ENCODE measurements at regions not wholly inside any gene's neighbourhood (a gene's known extent, or its start where the extent isn't known, plus 50 kb on each side); places are given as distances from the start of the nearest gene placed in this dataset.
"Not testable (repeated sequence)": the region's sequence is repeated elsewhere in the genome, so short reads cannot be mapped to it uniquely, and the experiment has no call there.

GRCh38 chr1:121082995-121083394, 101.1 kb downstream of the FAM72B start:
- not testable (repeated sequence) for H3K9me2 ChIP-seq (ENCODE audit: insufficient read depth, low read length); H3K27me3 ChIP-seq (ENCODE audit: insufficient read depth, low read depth, low read length); H3K4me2 ChIP-seq (ENCODE audit: low read length); H3F3A ChIP-seq (ENCODE audit: insufficient read depth, low read length, poor library complexity, severe bottlenecking); H3K4me3 ChIP-seq (ENCODE audit: low read length); H3K36me3 ChIP-seq (ENCODE audit: insufficient read depth, low read length); H3K9me3 ChIP-seq (ENCODE audit: low read length); H3K9ac ChIP-seq (ENCODE audit: low read length); H2AFZ ChIP-seq (ENCODE audit: low read depth, low read length); H3K27ac ChIP-seq (ENCODE audit: low read length); H3K79me2 ChIP-seq (replicated peaks; ENCODE audit: insufficient read depth, low read length); H4K20me1 ChIP-seq (ENCODE audit: insufficient read depth)

- not testable (repeated sequence) for H3K36me3 ChIP-seq (ENCODE audit: insufficient read depth, low read length); H3F3A ChIP-seq (ENCODE audit: insufficient read depth, low read length, poor library complexity, severe bottlenecking); H3K27me3 ChIP-seq (ENCODE audit: insufficient read depth, low read depth, low read length); H3K4me3 ChIP-seq (ENCODE audit: low read length); H3K9me3 ChIP-seq (ENCODE audit: low read length); H3K79me2 ChIP-seq (replicated peaks; ENCODE audit: insufficient read depth, low read length); H4K20me1 ChIP-seq (ENCODE audit: insufficient read depth); H3K27ac ChIP-seq (ENCODE audit: low read length); H3K4me2 ChIP-seq (ENCODE audit: low read length); H3K9ac ChIP-seq (ENCODE audit: low read length); H2AFZ ChIP-seq (ENCODE audit: low read depth, low read length); H3K9me2 ChIP-seq (ENCODE audit: insufficient read depth, low read length)
Observed at GRCh38 chr1:121086249-121086648, 97.9 kb downstream of the FAM72B start.

GRCh38 chr1:121087221-121087620, 96.9 kb downstream of the FAM72B start:
- not testable (repeated sequence) for H3K79me2 ChIP-seq (replicated peaks; ENCODE audit: insufficient read depth, low read length); H3K9me3 ChIP-seq (ENCODE audit: low read length); H3K27me3 ChIP-seq (ENCODE audit: insufficient read depth, low read depth, low read length); H4K20me1 ChIP-seq (ENCODE audit: insufficient read depth); H3K36me3 ChIP-seq (ENCODE audit: insufficient read depth, low read length); H3K27ac ChIP-seq (ENCODE audit: low read length); H3K4me2 ChIP-seq (ENCODE audit: low read length); H3K9me2 ChIP-seq (ENCODE audit: insufficient read depth, low read length); H3F3A ChIP-seq (ENCODE audit: insufficient read depth, low read length, poor library complexity, severe bottlenecking); H3K9ac ChIP-seq (ENCODE audit: low read length); H2AFZ ChIP-seq (ENCODE audit: low read depth, low read length); H3K4me3 ChIP-seq (ENCODE audit: low read length)

- not testable (repeated sequence) for H4K20me1 ChIP-seq (ENCODE audit: insufficient read depth); H3K9ac ChIP-seq (ENCODE audit: low read length); H3K27me3 ChIP-seq (ENCODE audit: insufficient read depth, low read depth, low read length); H3F3A ChIP-seq (ENCODE audit: insufficient read depth, low read length, poor library complexity, severe bottlenecking); H3K4me2 ChIP-seq (ENCODE audit: low read length); H3K9me2 ChIP-seq (ENCODE audit: insufficient read depth, low read length); H3K27ac ChIP-seq (ENCODE audit: low read length); H3K9me3 ChIP-seq (ENCODE audit: low read length); H3K4me3 ChIP-seq (ENCODE audit: low read length); H2AFZ ChIP-seq (ENCODE audit: low read depth, low read length); H3K79me2 ChIP-seq (replicated peaks; ENCODE audit: insufficient read depth, low read length); H3K36me3 ChIP-seq (ENCODE audit: insufficient read depth, low read length)
Observed at GRCh38 chr1:121088568-121088967, 95.6 kb downstream of the FAM72B start.

GRCh38 chr1:121092329-121092968, 91.7 kb downstream of the FAM72B start:
- H3K27me3 ChIP-seq (ENCODE audit: insufficient read depth, low read depth, low read length); H3K79me2 ChIP-seq (replicated peaks; ENCODE audit: insufficient read depth, low read length); H2AFZ ChIP-seq (ENCODE audit: low read depth, low read length); H3K9ac ChIP-seq (ENCODE audit: low read length); H4K20me1 ChIP-seq (ENCODE audit: insufficient read depth); H3K4me2 ChIP-seq (ENCODE audit: low read length); H3K36me3 ChIP-seq (ENCODE audit: insufficient read depth, low read length); H3K9me2 ChIP-seq (ENCODE audit: insufficient read depth, low read length); H3K4me3 ChIP-seq (ENCODE audit: low read length); H3K27ac ChIP-seq (ENCODE audit: low read length); H3F3A ChIP-seq (ENCODE audit: insufficient read depth, low read length, poor library complexity, severe bottlenecking); H3K9me3 ChIP-seq (ENCODE audit: low read length): not testable (repeated sequence)

- H3K4me3 ChIP-seq (ENCODE audit: low read length); H3K4me2 ChIP-seq (ENCODE audit: low read length); H3K27me3 ChIP-seq (ENCODE audit: insufficient read depth, low read depth, low read length); H3K9me2 ChIP-seq (ENCODE audit: insufficient read depth, low read length); H3K79me2 ChIP-seq (replicated peaks; ENCODE audit: insufficient read depth, low read length); H3F3A ChIP-seq (ENCODE audit: insufficient read depth, low read length, poor library complexity, severe bottlenecking); H3K9ac ChIP-seq (ENCODE audit: low read length); H3K27ac ChIP-seq (ENCODE audit: low read length); H2AFZ ChIP-seq (ENCODE audit: low read depth, low read length); H4K20me1 ChIP-seq (ENCODE audit: insufficient read depth); H3K9me3 ChIP-seq (ENCODE audit: low read length); H3K36me3 ChIP-seq (ENCODE audit: insufficient read depth, low read length): not testable (repeated sequence)
Observed at GRCh38 chr1:121095014-121095413, 89.1 kb downstream of the FAM72B start.
